ENCODE measurements at regions not wholly inside any gene's neighbourhood (a gene's known extent, or its start where the extent isn't known, plus 50 kb on each side); places are given as distances from the start of the nearest gene placed in this dataset.

GRCh38 chr10:101285519-101286070 is 56.3 kb upstream of the LBX1 start:
- TF ChIP-seq YY1 (IDR thresholded peaks at IDR 0.05; ENCODE audit: insufficient read depth, insufficient read length) (no peak), ZNF274 (IDR thresholded peaks at IDR 0.05; ENCODE audit: low read depth, low read length) (no peak), SUZ12 (IDR thresholded peaks at IDR 0.05; ENCODE audit: extremely low read depth, insufficient read depth, insufficient read length) (no peak)
